RWPE2 (cell line): ENCODE measurements at regions not wholly inside any gene's neighbourhood (a gene's known extent, or its start where the extent isn't known, plus 50 kb on each side); places are given as distances from the start of the nearest gene placed in this dataset.
"Not testable (repeated sequence)": the region's sequence is repeated elsewhere in the genome, so short reads cannot be mapped to it uniquely, and the experiment has no call there.

Source experiments
- ATAC-seq: fragments of 200-7000 bp; cut with Tn5 transposase; 3 replicates; pipeline ENCODE4 v1.9.1; 2021; ENCODE audit warnings: low read depth
- DNase-seq: peaks from one replicate; pipeline ENCODE4 v3.0.0-alpha.2; 2020; ENCODE audit warnings: low spot score
- H3K27ac ChIP-seq: fragments of 450-650 bp; 2 replicates; pipeline ENCODE4 v1.5.1; 2017; ENCODE audit warnings: mild to moderate bottlenecking; ENCODE audit not compliant: poor library complexity, severe bottlenecking
- H3K27me3 ChIP-seq: fragments of 250-450 bp; sonication (Bioruptor Pico); 2 replicates; pipeline ENCODE4 v1.5.1; 2021; ENCODE audit warnings: mild to moderate bottlenecking, moderate library complexity; ENCODE audit not compliant: insufficient read depth, poor library complexity, severe bottlenecking
- H3K36me3 ChIP-seq: fragments of 250-450 bp; sonication (Bioruptor Pico); 2 replicates; pipeline ENCODE4 v1.5.1; 2020; ENCODE audit warnings: low read depth, mild to moderate bottlenecking, moderate library complexity
- H3K4me1 ChIP-seq: fragments of 250-450 bp; sonication (Bioruptor Pico); 2 replicates; pipeline ENCODE4 v1.5.1; 2021; ENCODE audit warnings: mild to moderate bottlenecking, moderate library complexity; ENCODE audit not compliant: insufficient read depth, poor library complexity, severe bottlenecking
- H3K4me3 ChIP-seq: fragments of 250-450 bp; sonication (Bioruptor Pico); 2 replicates; pipeline ENCODE4 v1.5.1; 2021; ENCODE audit warnings: mild to moderate bottlenecking, moderate library complexity; ENCODE audit not compliant: severe bottlenecking
- H3K9me3 ChIP-seq: fragments of 250-450 bp; sonication (Bioruptor Pico); 2 replicates; pipeline ENCODE4 v1.5.1; 2021; ENCODE audit warnings: mild to moderate bottlenecking, moderate library complexity; ENCODE audit not compliant: severe bottlenecking
- TF ChIP-seq, protein P1 (sequence below): fragments of 450-650 bp; IDR thresholded peaks from one replicate; pipeline ENCODE4 v1.5.1; 2017; ENCODE audit warnings: mild to moderate bottlenecking, moderate library complexity; ENCODE audit not compliant: poor library complexity, severe bottlenecking

DNA sequence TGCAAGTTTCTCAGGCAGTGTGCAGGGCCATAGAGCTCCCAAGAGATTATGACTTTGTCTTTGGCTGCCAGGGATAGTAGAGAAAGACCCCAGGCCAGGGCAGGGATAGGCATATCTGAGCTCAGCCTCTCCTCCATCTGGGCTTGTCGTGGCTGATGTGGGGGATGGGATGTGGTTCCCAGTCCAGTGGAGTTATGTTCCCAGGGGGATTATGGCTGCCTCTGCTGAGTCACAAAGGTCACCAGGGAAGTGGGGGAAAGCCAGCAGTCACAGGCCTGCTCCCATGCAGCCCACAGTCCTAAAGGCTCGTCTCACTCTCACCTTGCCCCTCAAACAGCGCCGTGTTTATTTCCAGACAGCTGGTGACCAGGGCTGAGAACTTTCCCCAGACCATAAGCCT lies 354.9 kb downstream of the SI start:
- no peaks in the 10 kb centered on the region for H3K36me3 ChIP-seq
- ATAC-seq: no peak
- H3K4me3 ChIP-seq: no peak overlapping the region
- H3K27me3 ChIP-seq: no peaks in the 10 kb centered on the region
- H3K4me1 ChIP-seq: no peaks in the 10 kb centered on the region
- H3K9me3 ChIP-seq: no peaks in the 10 kb centered on the region
- no peak overlapping the region for H3K27ac ChIP-seq
- TF ChIP-seq, protein P1, sequence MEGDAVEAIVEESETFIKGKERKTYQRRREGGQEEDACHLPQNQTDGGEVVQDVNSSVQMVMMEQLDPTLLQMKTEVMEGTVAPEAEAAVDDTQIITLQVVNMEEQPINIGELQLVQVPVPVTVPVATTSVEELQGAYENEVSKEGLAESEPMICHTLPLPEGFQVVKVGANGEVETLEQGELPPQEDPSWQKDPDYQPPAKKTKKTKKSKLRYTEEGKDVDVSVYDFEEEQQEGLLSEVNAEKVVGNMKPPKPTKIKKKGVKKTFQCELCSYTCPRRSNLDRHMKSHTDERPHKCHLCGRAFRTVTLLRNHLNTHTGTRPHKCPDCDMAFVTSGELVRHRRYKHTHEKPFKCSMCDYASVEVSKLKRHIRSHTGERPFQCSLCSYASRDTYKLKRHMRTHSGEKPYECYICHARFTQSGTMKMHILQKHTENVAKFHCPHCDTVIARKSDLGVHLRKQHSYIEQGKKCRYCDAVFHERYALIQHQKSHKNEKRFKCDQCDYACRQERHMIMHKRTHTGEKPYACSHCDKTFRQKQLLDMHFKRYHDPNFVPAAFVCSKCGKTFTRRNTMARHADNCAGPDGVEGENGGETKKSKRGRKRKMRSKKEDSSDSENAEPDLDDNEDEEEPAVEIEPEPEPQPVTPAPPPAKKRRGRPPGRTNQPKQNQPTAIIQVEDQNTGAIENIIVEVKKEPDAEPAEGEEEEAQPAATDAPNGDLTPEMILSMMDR: no peak
- DNase-seq: no peak

DNA sequence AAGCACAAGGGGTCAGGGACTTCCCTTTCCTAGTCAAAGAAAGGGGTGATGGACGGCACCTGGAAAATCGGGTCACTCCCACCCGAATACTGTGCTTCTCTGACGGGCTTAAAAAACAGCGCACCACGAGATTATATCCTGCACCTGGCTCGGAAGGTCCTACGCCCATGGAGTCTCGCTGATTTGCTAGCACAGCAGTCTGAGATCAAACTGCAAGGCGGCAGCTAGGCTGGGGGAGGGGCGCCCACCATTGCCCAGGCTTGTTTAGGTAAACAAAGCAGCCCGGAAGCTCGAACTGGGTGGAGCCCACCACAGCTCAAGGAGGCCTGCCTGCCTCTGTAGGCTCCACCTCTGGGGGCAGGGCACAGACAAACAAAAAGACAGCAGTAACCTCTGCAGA lies 375.5 kb downstream of the SI start:
- not testable (repeated sequence) for DNase-seq, H3K4me3 ChIP-seq, ATAC-seq, H3K9me3 ChIP-seq, H3K4me1 ChIP-seq, H3K27ac ChIP-seq, H3K27me3 ChIP-seq, H3K36me3 ChIP-seq

DNA sequence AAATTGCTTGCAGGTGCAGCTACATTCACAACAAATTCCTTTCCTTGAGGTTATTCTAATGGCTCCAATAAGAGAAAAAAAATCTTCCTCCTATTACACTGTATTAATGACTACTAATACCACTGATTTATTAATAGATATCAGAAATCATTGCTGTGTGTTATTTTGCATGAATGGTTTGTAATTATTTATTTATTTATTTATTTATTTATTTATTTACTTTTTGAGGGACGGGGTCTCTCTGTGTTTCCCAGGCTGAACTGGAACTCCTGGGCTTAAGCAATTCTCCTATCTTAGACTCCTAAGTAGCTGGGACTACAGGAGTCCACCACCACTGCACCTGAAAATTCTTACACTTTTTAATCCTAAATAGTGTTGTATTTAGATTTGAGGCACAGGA lies 390.4 kb downstream of the SI start:
- TF ChIP-seq, protein P1: no peak
- no peak for ATAC-seq

DNA sequence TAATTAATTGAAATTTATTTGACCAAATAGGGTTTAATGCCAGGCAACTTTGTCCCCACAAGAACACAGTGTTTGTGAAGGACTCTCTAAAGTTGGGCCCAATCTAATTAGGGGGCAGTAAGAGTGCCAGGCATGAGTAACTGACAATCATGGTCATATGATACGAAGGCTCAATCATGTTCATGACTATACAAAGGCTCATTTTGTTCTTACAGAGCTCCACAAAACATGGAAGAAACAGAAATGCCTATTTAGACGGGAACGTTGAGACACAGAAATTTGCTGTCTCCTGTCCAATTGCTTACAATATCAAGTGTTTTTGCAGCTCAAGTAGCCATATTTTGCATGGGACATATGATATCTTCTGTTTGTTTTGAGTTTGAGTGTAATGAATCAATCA lies 391.1 kb downstream of the SI start:
- Histone ChIP-seq H3K4me1 (no peaks in the 10 kb centered on the region), H3K27me3 (no peaks in the 10 kb centered on the region), H3K27ac (no peak overlapping the region), H3K36me3 (no peaks in the 10 kb centered on the region), H3K4me3 (no peak overlapping the region), H3K9me3 (no peaks in the 10 kb centered on the region)
- TF ChIP-seq, protein P1: no peak
- ATAC-seq: no peak
- no peak for DNase-seq

More for the DNA sequence above, 390.4 kb downstream of the SI start:
- Histone ChIP-seq H3K36me3 (no peaks in the 10 kb centered on the region), H3K27me3 (no peaks in the 10 kb centered on the region), H3K4me1 (no peaks in the 10 kb centered on the region), H3K27ac (no peak overlapping the region), H3K9me3 (no peaks in the 10 kb centered on the region), H3K4me3 (no peak overlapping the region)
- no peak for DNase-seq

DNA sequence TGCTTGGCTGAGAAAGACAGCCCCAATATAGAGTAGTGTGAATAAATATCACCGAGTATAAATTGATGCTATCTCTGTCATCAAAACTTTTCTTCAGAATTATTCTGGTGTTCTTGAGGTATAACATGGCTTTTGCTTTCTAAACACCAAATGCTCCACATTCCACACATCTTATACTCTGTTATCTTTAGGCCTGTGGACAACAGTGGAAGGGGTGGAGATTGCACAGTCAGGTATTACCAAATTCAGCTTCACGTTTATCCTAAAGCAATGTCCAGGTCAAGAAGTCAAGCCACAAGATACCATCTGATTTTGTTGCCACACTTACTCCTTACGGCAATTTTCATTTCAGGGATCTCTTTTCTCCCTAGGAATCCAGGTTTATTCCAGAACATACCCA lies 394.8 kb downstream of the SI start:
- TF ChIP-seq, protein P1: no peak
- no peak overlapping the region for H3K27ac ChIP-seq

More for the DNA sequence above, 394.8 kb downstream of the SI start:
- Histone ChIP-seq H3K9me3 (no peaks in the 10 kb centered on the region), H3K4me1 (no peaks in the 10 kb centered on the region), H3K27me3 (no peaks in the 10 kb centered on the region), H3K4me3 (no peak overlapping the region), H3K36me3 (no peaks in the 10 kb centered on the region)
- no peak for DNase-seq
- ATAC-seq: no peak
